ENCODE measurements at regions not wholly inside any gene's neighbourhood (a gene's known extent, or its start where the extent isn't known, plus 50 kb on each side); places are given as distances from the start of the nearest gene placed in this dataset.

GRCh38 chr7:68730194-68730593 lies 868.1 kb upstream of the AUTS2 start:
- TF ChIP-seq POLR2AphosphoS5 (IDR thresholded peaks at IDR 0.05; ENCODE audit: borderline replicate concordance, low read depth, low read length), result no peak
- TF ChIP-seq EZH2 (IDR thresholded peaks at IDR 0.05), result no peak
